ENCODE measurements at regions not wholly inside any gene's neighbourhood (a gene's known extent, or its start where the extent isn't known, plus 50 kb on each side); places are given as distances from the start of the nearest gene placed in this dataset.

GRCh38 chrX:112913807-112914206, 73.2 kb upstream of the AMOT start:
- no peak for TF ChIP-seq ZNF707 (CRISPR knock-in tag; conservative IDR thresholded peaks at IDR 0.05)
- no peak for TF ChIP-seq POLR2AphosphoS5 (IDR thresholded peaks at IDR 0.05; ENCODE audit: control insufficient read depth, insufficient read depth, low read depth, low read length)
- no peak for TF ChIP-seq POLR2A (conservative IDR thresholded peaks at IDR 0.05)
- TF ChIP-seq TCF7L2 (IDR thresholded peaks at IDR 0.05; ENCODE audit: low read depth, low read length), result no peak

All from K562 (cell line).